IgD-negative memory B cell (primary cell): ENCODE measurements at regions not wholly inside any gene's neighbourhood (a gene's known extent, or its start where the extent isn't known, plus 50 kb on each side); places are given as distances from the start of the nearest gene placed in this dataset.

Experiments
- H3K27ac Mint-ChIP-seq, 3 donors: one replicate each; pipeline ENCODE4 v1.8.0; 2020 to 2022; ENCODE audit warnings: mild to moderate bottlenecking in 3 of 3, mixed read lengths in 3 of 3, moderate library complexity in 1 of 3
- H3K27me3 Mint-ChIP-seq: one replicate; pipeline ENCODE4 v1.8.0; 2021; ENCODE audit warnings: mixed read lengths
- H3K36me3 Mint-ChIP-seq: one replicate; pipeline ENCODE4 v1.8.0; 2020; ENCODE audit warnings: mild to moderate bottlenecking, mixed read lengths
- H3K4me1 Mint-ChIP-seq, 3 donors: one replicate each; pipeline ENCODE4 v1.8.0; 2020 to 2022; ENCODE audit warnings: mixed read lengths in 3 of 3, mild to moderate bottlenecking in 1 of 3
- H3K4me3 Mint-ChIP-seq, 4 donors: one replicate each; pipeline ENCODE4 v1.8.0; 2020 to 2022; ENCODE audit warnings: mild to moderate bottlenecking in 4 of 4, mixed read lengths in 4 of 4, moderate library complexity in 3 of 4
- H3K9me3 Mint-ChIP-seq, 3 donors: one replicate each; pipeline ENCODE4 v1.8.0; 2020 to 2021; ENCODE audit warnings: mixed read lengths in 3 of 3, mild to moderate bottlenecking in 1 of 3

GRCh38 chr9:82524407-82524806 lies 535.8 kb downstream of the SPATA31D1 start:
- H3K9me3 Mint-ChIP-seq, result peaks cover 7 to 22% (median 11%) of the 10 kb centered on the region in 3 donors
- H3K36me3 Mint-ChIP-seq, result peaks cover 4% of the 10 kb centered on the region
- H3K27me3 Mint-ChIP-seq, result no peaks in the 10 kb centered on the region
- peaks cover 0 to 2% (median 0%) of the 10 kb centered on the region in 3 donors for H3K4me1 Mint-ChIP-seq
- H3K4me3 Mint-ChIP-seq, result no peak overlapping the region
- no peak overlapping the region for H3K27ac Mint-ChIP-seq

- no peak overlapping the region for H3K4me3 Mint-ChIP-seq
- H3K9me3 Mint-ChIP-seq, result peaks cover 7 to 24% (median 11%) of the 10 kb centered on the region in 3 donors
- H3K36me3 Mint-ChIP-seq, result peaks cover under 1% of the 10 kb centered on the region
- no peaks in the 10 kb centered on the region for H3K4me1 Mint-ChIP-seq
- no peaks in the 10 kb centered on the region for H3K27me3 Mint-ChIP-seq
- H3K27ac Mint-ChIP-seq, result no peak overlapping the region
Observed at GRCh38 chr9:82526577-82526976, 536.4 kb downstream of the RASEF start.

GRCh38 chr9:82531795-82532194 lies 531.1 kb downstream of the RASEF start:
- no peaks in the 10 kb centered on the region for H3K36me3 Mint-ChIP-seq
- H3K4me3 Mint-ChIP-seq, result no peak overlapping the region
- peaks cover 3 to 15% (median 11%) of the 10 kb centered on the region in 3 donors for H3K9me3 Mint-ChIP-seq
- H3K27me3 Mint-ChIP-seq, result no peaks in the 10 kb centered on the region
- H3K4me1 Mint-ChIP-seq, result no peaks in the 10 kb centered on the region
- H3K27ac Mint-ChIP-seq, result no peak overlapping the region

GRCh38 chr9:82532504-82533180 lies 530.3 kb downstream of the RASEF start:
- H3K4me3 Mint-ChIP-seq, result no peak overlapping the region
- H3K27ac Mint-ChIP-seq, result no peak overlapping the region

GRCh38 chr9:82535432-82535998 lies 527.4 kb downstream of the RASEF start:
- Mint-ChIP-seq H3K27me3 (no peaks in the 10 kb centered on the region), H3K4me1 (no peaks in the 10 kb centered on the region), H3K36me3 (no peaks in the 10 kb centered on the region), H3K27ac (no peak overlapping the region), H3K4me3 (no peak overlapping the region), H3K9me3 (peaks cover 0 to 5% (median 0%) of the 10 kb centered on the region in 3 donors)

More at GRCh38 chr9:82532504-82533180, 530.3 kb downstream of the RASEF start:
- no peaks in the 10 kb centered on the region for H3K4me1 Mint-ChIP-seq
- no peaks in the 10 kb centered on the region for H3K36me3 Mint-ChIP-seq
- no peaks in the 10 kb centered on the region for H3K27me3 Mint-ChIP-seq
- H3K9me3 Mint-ChIP-seq, result peaks cover 0 to 7% (median 3%) of the 10 kb centered on the region in 3 donors

GRCh38 chr9:82538634-82539033 lies 524.3 kb downstream of the RASEF start:
- Mint-ChIP-seq H3K27ac (no peak overlapping the region), H3K4me1 (no peaks in the 10 kb centered on the region), H3K36me3 (no peaks in the 10 kb centered on the region), H3K27me3 (no peaks in the 10 kb centered on the region), H3K9me3 (peaks cover 0 to 3% (median 0%) of the 10 kb centered on the region in 3 donors), H3K4me3 (no peak overlapping the region)

GRCh38 chr9:82539146-82539545 lies 523.8 kb downstream of the RASEF start:
- H3K27me3 Mint-ChIP-seq, result no peaks in the 10 kb centered on the region
- no peaks in the 10 kb centered on the region for H3K4me1 Mint-ChIP-seq
- no peak overlapping the region for H3K4me3 Mint-ChIP-seq
- H3K36me3 Mint-ChIP-seq, result no peaks in the 10 kb centered on the region
- H3K9me3 Mint-ChIP-seq, result peaks cover 0 to 3% (median 0%) of the 10 kb centered on the region in 3 donors
- H3K27ac Mint-ChIP-seq, result no peak overlapping the region

- no peaks in the 10 kb centered on the region for H3K4me1 Mint-ChIP-seq
- H3K9me3 Mint-ChIP-seq, result peaks cover 0 to 3% (median 0%) of the 10 kb centered on the region in 3 donors
- no peaks in the 10 kb centered on the region for H3K36me3 Mint-ChIP-seq
- no peak overlapping the region for H3K4me3 Mint-ChIP-seq
- H3K27ac Mint-ChIP-seq, result no peak overlapping the region
- no peaks in the 10 kb centered on the region for H3K27me3 Mint-ChIP-seq
Observed at GRCh38 chr9:82539856-82540579, 522.9 kb downstream of the RASEF start.

- Mint-ChIP-seq H3K4me1 (no peaks in the 10 kb centered on the region), H3K4me3 (no peak overlapping the region), H3K9me3 (peaks cover 0 to 3% (median 0%) of the 10 kb centered on the region in 3 donors), H3K27me3 (no peaks in the 10 kb centered on the region), H3K36me3 (no peaks in the 10 kb centered on the region), H3K27ac (no peak overlapping the region)
Observed at GRCh38 chr9:82543726-82544125, 519.2 kb downstream of the RASEF start.

GRCh38 chr9:82546136-82546535 lies 516.8 kb downstream of the RASEF start:
- no peaks in the 10 kb centered on the region for H3K27me3 Mint-ChIP-seq
- no peak overlapping the region for H3K27ac Mint-ChIP-seq
- H3K4me1 Mint-ChIP-seq, result no peaks in the 10 kb centered on the region
- no peak overlapping the region for H3K4me3 Mint-ChIP-seq
- no peaks in the 10 kb centered on the region for H3K9me3 Mint-ChIP-seq
- no peaks in the 10 kb centered on the region for H3K36me3 Mint-ChIP-seq

GRCh38 chr9:82547995-82548394 lies 514.9 kb downstream of the RASEF start:
- H3K4me3 Mint-ChIP-seq, result no peak overlapping the region
- no peaks in the 10 kb centered on the region for H3K36me3 Mint-ChIP-seq
- H3K27ac Mint-ChIP-seq, result no peak overlapping the region
- no peaks in the 10 kb centered on the region for H3K27me3 Mint-ChIP-seq
- H3K9me3 Mint-ChIP-seq, result no peaks in the 10 kb centered on the region
- H3K4me1 Mint-ChIP-seq, result no peaks in the 10 kb centered on the region

- H3K36me3 Mint-ChIP-seq, result no peaks in the 10 kb centered on the region
- no peak overlapping the region for H3K27ac Mint-ChIP-seq
- no peaks in the 10 kb centered on the region for H3K9me3 Mint-ChIP-seq
- H3K4me3 Mint-ChIP-seq, result no peak overlapping the region
- no peaks in the 10 kb centered on the region for H3K27me3 Mint-ChIP-seq
- H3K4me1 Mint-ChIP-seq, result no peaks in the 10 kb centered on the region
Observed at GRCh38 chr9:82549174-82549821, 513.6 kb downstream of the RASEF start.

GRCh38 chr9:82552784-82553183 lies 510.2 kb downstream of the RASEF start:
- Mint-ChIP-seq H3K36me3 (no peaks in the 10 kb centered on the region), H3K27ac (no peak overlapping the region), H3K27me3 (no peaks in the 10 kb centered on the region), H3K4me3 (no peak overlapping the region), H3K9me3 (no peaks in the 10 kb centered on the region), H3K4me1 (no peaks in the 10 kb centered on the region)

- Mint-ChIP-seq H3K27ac (no peak overlapping the region), H3K4me3 (no peak overlapping the region), H3K9me3 (no peaks in the 10 kb centered on the region), H3K36me3 (no peaks in the 10 kb centered on the region), H3K4me1 (no peaks in the 10 kb centered on the region), H3K27me3 (no peaks in the 10 kb centered on the region)
Observed at GRCh38 chr9:82553654-82554366, 509.1 kb downstream of the RASEF start.

- Mint-ChIP-seq H3K36me3 (no peaks in the 10 kb centered on the region), H3K4me1 (no peaks in the 10 kb centered on the region), H3K4me3 (no peak overlapping the region), H3K27me3 (no peaks in the 10 kb centered on the region), H3K27ac (no peak overlapping the region), H3K9me3 (no peaks in the 10 kb centered on the region)
Observed at GRCh38 chr9:82554381-82554780, 508.6 kb downstream of the RASEF start.
